Fibroblast of mammary gland (primary cell): ENCODE measurements at regions not wholly inside any gene's neighbourhood (a gene's known extent, or its start where the extent isn't known, plus 50 kb on each side); places are given as distances from the start of the nearest gene placed in this dataset.
A peak's percentile ranks its signal among the peaks of the same experiment; 100 is the strongest.

Experiments
- DNase-seq: peaks from one replicate; pipeline ENCODE4 v3.0.0-alpha.2; 2010; ENCODE audit warnings: low read depth
- H3K4me3 ChIP-seq: 2 replicates; pipeline ENCODE4 v1.5.1; 2011; ENCODE audit warnings: low read depth, mild to moderate bottlenecking, low read length, moderate library complexity; ENCODE audit not compliant: control insufficient read depth
- CTCF ChIP-seq: conservative IDR thresholded peaks from 2 replicates; pipeline ENCODE4 v1.5.1; 2011; ENCODE audit warnings: low read depth, low read length, inconsistent platforms; ENCODE audit not compliant: control insufficient read depth, insufficient read depth

GRCh38 chr3:78204977-78205376 lies 1165.1 kb downstream of the ROBO2 start:
- peak; percentile 70 for DNase-seq
- H3K4me3 ChIP-seq, result no peak overlapping the region

GRCh38 chr3:78221300-78221699 lies 1181.4 kb downstream of the ROBO2 start:
- no peak for TF ChIP-seq CTCF
- no peak overlapping the region for H3K4me3 ChIP-seq
- no peak for DNase-seq

More at GRCh38 chr3:78204977-78205376, 1165.1 kb downstream of the ROBO2 start:
- no peak for TF ChIP-seq CTCF

GRCh38 chr3:78221796-78222195 lies 1181.9 kb downstream of the ROBO2 start:
- DNase-seq, result peak; percentile 2
- H3K4me3 ChIP-seq, result no peak overlapping the region
- no peak for TF ChIP-seq CTCF

GRCh38 chr3:78235841-78236240 lies 1195.9 kb downstream of the ROBO2 start:
- DNase-seq, result peak; percentile 1
- no peak overlapping the region for H3K4me3 ChIP-seq
- TF ChIP-seq CTCF, result no peak

- TF ChIP-seq CTCF, result no peak
- no peak for DNase-seq
- H3K4me3 ChIP-seq, result no peak overlapping the region
These were observed 1198.9 kb downstream of the ROBO2 start for GRCh38 chr3:78238811-78239210.

- no peak for DNase-seq
- no peak for TF ChIP-seq CTCF
- no peak overlapping the region for H3K4me3 ChIP-seq
These were observed 1202.8 kb downstream of the ROBO2 start for GRCh38 chr3:78242724-78243123.

- H3K4me3 ChIP-seq, result no peak overlapping the region
- DNase-seq, result no peak
- no peak for TF ChIP-seq CTCF
These were observed 1204.2 kb downstream of the ROBO2 start for GRCh38 chr3:78244136-78244535.
